ENCODE measurements at regions not wholly inside any gene's neighbourhood (a gene's known extent, or its start where the extent isn't known, plus 50 kb on each side); places are given as distances from the start of the nearest gene placed in this dataset.

DNA sequence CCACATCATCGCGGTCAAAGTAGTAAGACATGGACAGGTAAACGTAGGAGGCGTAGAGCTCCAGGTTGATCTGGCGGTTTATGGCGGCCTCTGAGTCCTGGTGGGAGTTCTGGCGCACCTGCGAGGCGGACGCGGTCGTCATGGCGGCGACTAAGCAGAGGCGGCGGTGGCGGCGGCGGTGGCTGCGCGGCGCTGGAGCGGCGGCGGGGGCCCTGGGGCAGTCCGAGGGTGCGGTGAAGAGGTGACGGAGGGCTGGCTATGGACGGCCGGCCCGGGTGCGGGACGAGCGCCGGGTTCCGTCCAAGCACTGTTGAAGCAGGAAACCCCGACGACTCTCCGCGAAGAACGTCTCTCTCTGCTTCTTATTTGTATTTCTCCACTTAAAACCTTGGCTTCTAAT, 484.3 kb upstream of the SGCG start:
- Mint-ChIP-seq H3K4me1 (ENCODE audit: low read depth) (no peaks in the 10 kb centered on the region), H3K4me3 (ENCODE audit: unreplicated experiment) (no peak overlapping the region), H3K9me3 (ENCODE audit: low read depth) (peaks cover 12% of the 10 kb centered on the region), H3K36me3 (ENCODE audit: low read depth) (no peaks in the 10 kb centered on the region), H3K27me3 (ENCODE audit: low read depth) (no peaks in the 10 kb centered on the region), H3K27ac (ENCODE audit: unreplicated experiment) (no peak overlapping the region)
- no peak for TF ChIP-seq CTCF (IDR thresholded peaks at IDR 0.05)
- no peak for DNase-seq (ENCODE audit: low spot score)

DNA sequence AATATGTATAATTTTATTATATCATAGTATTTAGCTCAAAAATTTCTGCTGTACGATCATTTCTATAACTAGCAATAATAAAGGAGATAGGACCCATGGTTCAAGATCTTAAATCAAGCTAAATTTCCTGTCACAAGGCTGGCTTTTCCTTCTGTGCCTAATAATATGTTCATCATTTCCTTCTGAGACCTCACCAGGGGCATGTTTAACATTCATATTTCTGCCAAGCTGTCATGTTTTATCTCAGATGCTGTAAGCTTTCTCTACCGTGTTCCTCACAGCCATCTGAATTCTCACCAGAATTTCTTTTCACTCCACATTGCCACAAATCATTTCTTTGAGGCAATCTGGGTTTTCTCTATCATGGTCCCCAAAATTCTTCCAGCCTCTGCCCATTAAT, 482.3 kb upstream of the SGCG start:
- no peaks in the 10 kb centered on the region for H3K27me3 Mint-ChIP-seq (ENCODE audit: low read depth)
- H3K4me3 Mint-ChIP-seq (ENCODE audit: unreplicated experiment), result no peak overlapping the region
- no peak for DNase-seq (ENCODE audit: low spot score)
- no peaks in the 10 kb centered on the region for H3K4me1 Mint-ChIP-seq (ENCODE audit: low read depth)
- H3K9me3 Mint-ChIP-seq (ENCODE audit: low read depth), result peaks cover 8% of the 10 kb centered on the region
- no peak overlapping the region for H3K27ac Mint-ChIP-seq (ENCODE audit: unreplicated experiment)
- no peak for TF ChIP-seq CTCF (IDR thresholded peaks at IDR 0.05)
- no peaks in the 10 kb centered on the region for H3K36me3 Mint-ChIP-seq (ENCODE audit: low read depth)

DNA sequence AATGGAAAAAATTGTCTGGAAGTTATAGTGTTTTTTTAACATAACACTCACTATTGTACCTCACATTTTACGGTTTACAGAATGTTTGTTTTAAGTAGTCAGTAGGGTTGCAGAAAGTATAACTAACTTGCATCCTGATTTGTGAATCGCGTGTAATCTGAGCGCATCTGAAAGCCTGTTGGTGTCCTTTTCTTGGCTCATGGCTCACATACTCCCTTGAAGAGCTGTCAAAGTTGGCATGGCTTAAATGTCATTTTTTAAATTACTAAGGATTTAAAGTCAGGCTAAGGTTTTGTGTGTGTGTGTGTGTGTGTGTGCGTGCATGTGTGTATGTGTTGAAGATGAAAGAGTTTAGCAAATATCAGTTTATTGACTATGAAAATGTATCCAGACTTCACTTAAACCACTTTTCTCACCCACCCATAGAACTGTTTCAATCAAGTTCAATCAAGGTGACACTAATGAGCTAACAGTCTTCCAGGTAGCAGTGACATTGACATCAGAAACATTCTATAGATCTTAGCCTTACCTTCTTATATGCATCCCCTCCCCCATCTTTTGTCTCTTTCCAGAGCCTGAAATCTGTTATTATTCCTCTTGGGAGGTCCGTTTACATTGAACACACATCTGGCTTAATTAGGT, 480.4 kb upstream of the SGCG start:
- no peaks in the 10 kb centered on the region for H3K9me3 Mint-ChIP-seq (ENCODE audit: low read depth)
- no peaks in the 10 kb centered on the region for H3K27me3 Mint-ChIP-seq (ENCODE audit: low read depth)
- H3K27ac Mint-ChIP-seq (ENCODE audit: unreplicated experiment), result no peak overlapping the region
- no peaks in the 10 kb centered on the region for H3K4me1 Mint-ChIP-seq (ENCODE audit: low read depth)
- H3K4me3 Mint-ChIP-seq (ENCODE audit: unreplicated experiment), result no peak overlapping the region
- H3K36me3 Mint-ChIP-seq (ENCODE audit: low read depth), result no peaks in the 10 kb centered on the region
- no peak for TF ChIP-seq CTCF (IDR thresholded peaks at IDR 0.05)
- DNase-seq (ENCODE audit: low spot score), result no peak

DNA sequence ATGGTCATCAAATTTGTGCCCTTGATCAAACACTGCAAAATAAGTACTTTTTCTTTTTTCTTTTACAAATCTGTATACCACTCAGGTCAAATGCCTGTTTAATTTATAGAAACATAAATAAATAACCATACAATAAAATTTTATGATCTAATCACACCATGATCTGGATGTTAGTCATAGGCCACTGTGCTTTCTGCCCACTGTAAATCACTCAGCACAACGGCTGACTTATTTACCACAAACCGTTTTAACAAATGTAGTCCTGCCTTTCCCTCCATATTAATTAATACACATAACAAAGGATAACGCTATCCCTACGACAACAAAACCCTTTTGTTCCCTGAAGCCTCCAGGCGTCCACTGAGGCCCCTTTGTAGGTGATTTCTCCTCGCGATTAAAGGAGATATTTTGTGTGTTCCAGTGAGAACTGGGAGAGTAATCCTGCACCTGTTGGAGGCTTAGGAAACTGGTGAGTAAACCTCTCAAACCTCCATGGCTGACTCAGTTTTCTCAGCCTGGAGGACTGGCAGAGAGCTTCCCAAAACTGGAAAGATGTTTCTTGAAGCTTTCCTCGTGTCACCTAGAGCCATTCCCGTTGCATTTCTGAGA, 477.1 kb upstream of the SGCG start:
- Mint-ChIP-seq H3K4me3 (ENCODE audit: unreplicated experiment) (no peak overlapping the region), H3K36me3 (ENCODE audit: low read depth) (no peaks in the 10 kb centered on the region), H3K27me3 (ENCODE audit: low read depth) (no peaks in the 10 kb centered on the region), H3K4me1 (ENCODE audit: low read depth) (no peaks in the 10 kb centered on the region), H3K9me3 (ENCODE audit: low read depth) (no peaks in the 10 kb centered on the region), H3K27ac (ENCODE audit: unreplicated experiment) (no peak overlapping the region)
- no peak for DNase-seq (ENCODE audit: low spot score)
- TF ChIP-seq CTCF (IDR thresholded peaks at IDR 0.05), result no peak

- Mint-ChIP-seq H3K27ac (ENCODE audit: unreplicated experiment) (no peak overlapping the region), H3K36me3 (ENCODE audit: low read depth) (peaks cover 2% of the 10 kb centered on the region)
- no peak for DNase-seq (ENCODE audit: low spot score)
Measured at GRCh38 chr13:22707946-22708345, 472.8 kb upstream of the SGCG start.

More at GRCh38 chr13:22707946-22708345, 472.8 kb upstream of the SGCG start:
- no peak for TF ChIP-seq CTCF (IDR thresholded peaks at IDR 0.05)
- Mint-ChIP-seq H3K4me1 (ENCODE audit: low read depth) (no peaks in the 10 kb centered on the region), H3K9me3 (ENCODE audit: low read depth) (no peaks in the 10 kb centered on the region), H3K27me3 (ENCODE audit: low read depth) (peaks cover 5% of the 10 kb centered on the region), H3K4me3 (ENCODE audit: unreplicated experiment) (no peak overlapping the region)
